Hindlimb muscle (tissue), 1 donor: ENCODE measurements at regions not wholly inside any gene's neighbourhood (a gene's known extent, or its start where the extent isn't known, plus 50 kb on each side); places are given as distances from the start of the nearest gene placed in this dataset.
"Not testable (repeated sequence)": the region's sequence is repeated elsewhere in the genome, so short reads cannot be mapped to it uniquely, and the experiment has no call there.

ENCODE experiments used
- DNase-seq: peaks from one replicate; pipeline ENCODE4 v3.0.0-alpha.2; 2013

GRCh38 chr5:58294598-58295305 is 165.1 kb downstream of the PLK2 start:
- no peak for DNase-seq

- DNase-seq: not testable (repeated sequence)
These were observed 171.6 kb downstream of the PLK2 start for GRCh38 chr5:58288275-58288674.

- DNase-seq: no peak
These were observed 173.1 kb downstream of the PLK2 start for GRCh38 chr5:58286741-58287140.

GRCh38 chr5:58285900-58286299 is 174.0 kb downstream of the PLK2 start:
- DNase-seq: no peak

- DNase-seq: no peak
These were observed 175.0 kb downstream of the PLK2 start for GRCh38 chr5:58284886-58285285.

GRCh38 chr5:58281189-58281588 is 178.7 kb downstream of the PLK2 start:
- DNase-seq: no peak

GRCh38 chr5:58279259-58279658 is 180.6 kb downstream of the PLK2 start:
- DNase-seq: no peak

GRCh38 chr5:58276431-58276830 is 183.5 kb downstream of the PLK2 start:
- DNase-seq: no peak

- no peak for DNase-seq
These were observed 184.4 kb downstream of the PLK2 start for GRCh38 chr5:58275516-58275915.

GRCh38 chr5:58274191-58274590 is 185.7 kb downstream of the PLK2 start:
- no peak for DNase-seq

- no peak for DNase-seq
These were observed 186.2 kb downstream of the PLK2 start for GRCh38 chr5:58273711-58274110.

GRCh38 chr5:58268268-58268667 is 191.6 kb downstream of the PLK2 start:
- DNase-seq: no peak

GRCh38 chr5:58266402-58266801 is 193.5 kb downstream of the PLK2 start:
- DNase-seq: no peak

GRCh38 chr5:58265246-58265930 is 194.5 kb downstream of the PLK2 start:
- DNase-seq: no peak

GRCh38 chr5:58264276-58264675 is 195.6 kb downstream of the PLK2 start:
- DNase-seq: peak; percentile 42

GRCh38 chr5:58263296-58263695 is 196.6 kb downstream of the PLK2 start:
- no peak for DNase-seq

- DNase-seq: no peak
These were observed 197.7 kb downstream of the PLK2 start for GRCh38 chr5:58262226-58262625.

- DNase-seq: no peak
These were observed 198.3 kb downstream of the PLK2 start for GRCh38 chr5:58261605-58262004.

- no peak for DNase-seq
These were observed 199.6 kb downstream of the PLK2 start for GRCh38 chr5:58260243-58260642.

- DNase-seq: no peak
These were observed 200.2 kb downstream of the PLK2 start for GRCh38 chr5:58259685-58260152.

GRCh38 chr5:58258984-58259684 is 200.8 kb downstream of the PLK2 start:
- DNase-seq: no peak

- no peak for DNase-seq
These were observed 203.9 kb downstream of the PLK2 start for GRCh38 chr5:58255970-58256369.

- DNase-seq: no peak
These were observed 204.5 kb downstream of the PLK2 start for GRCh38 chr5:58255386-58255785.

- DNase-seq: no peak
These were observed 211.7 kb downstream of the PLK2 start for GRCh38 chr5:58248221-58248620.
